ENCODE measurements at regions not wholly inside any gene's neighbourhood (a gene's known extent, or its start where the extent isn't known, plus 50 kb on each side); places are given as distances from the start of the nearest gene placed in this dataset.

- Mint-ChIP-seq H3K4me3 (no peak overlapping the region), H3K4me1 (peaks cover 5% of the 10 kb centered on the region), H3K27ac (no peak overlapping the region), H3K27me3 (ENCODE audit: low read depth) (no peaks in the 10 kb centered on the region), H3K36me3 (no peaks in the 10 kb centered on the region), H3K9me3 (peaks cover 4% of the 10 kb centered on the region)
- no peak for DNase-seq (ENCODE audit: low spot score in 2 of 2, unreplicated experiment in 2 of 2)
- TF ChIP-seq CTCF (IDR thresholded peaks at IDR 0.05; ENCODE audit: unreplicated experiment), result no peak
Observed at GRCh38 chr12:25419595-25419994, 133.5 kb downstream of the LMNTD1 start.

GRCh38 chr12:25417071-25417470 is 136.0 kb downstream of the LMNTD1 start:
- no peak for TF ChIP-seq CTCF (IDR thresholded peaks at IDR 0.05; ENCODE audit: unreplicated experiment)
- Mint-ChIP-seq H3K9me3 (peaks cover 4% of the 10 kb centered on the region), H3K27ac (no peak overlapping the region), H3K4me3 (no peak overlapping the region), H3K27me3 (ENCODE audit: low read depth) (no peaks in the 10 kb centered on the region), H3K4me1 (peaks cover 5% of the 10 kb centered on the region), H3K36me3 (no peaks in the 10 kb centered on the region)
- no peak for DNase-seq (ENCODE audit: low spot score in 2 of 2, unreplicated experiment in 2 of 2)

DNA sequence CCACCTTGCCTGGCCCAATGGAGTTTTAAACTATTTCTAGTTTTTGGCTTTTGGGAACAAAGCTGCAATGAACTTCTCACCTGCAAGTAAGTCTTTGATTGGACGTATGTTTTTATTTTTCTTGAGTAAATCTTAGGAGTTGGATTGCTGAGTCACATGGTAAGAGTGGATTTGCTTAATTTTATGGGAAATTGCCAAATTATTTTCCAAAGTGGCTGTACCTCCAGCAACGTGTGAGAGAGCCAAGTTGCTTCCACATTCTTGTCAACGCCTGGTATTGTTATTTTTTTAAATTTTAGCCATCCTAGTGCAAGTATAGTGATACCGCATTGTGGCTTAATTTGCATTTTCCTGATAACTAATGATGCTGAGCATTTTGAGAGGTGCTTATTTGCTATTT is 136.6 kb downstream of the LMNTD1 start:
- no peak overlapping the region for H3K4me3 Mint-ChIP-seq
- no peak for DNase-seq (ENCODE audit: low spot score in 2 of 2, unreplicated experiment in 2 of 2)

GRCh38 chr12:25415004-25415403 is 138.1 kb downstream of the LMNTD1 start:
- no peaks in the 10 kb centered on the region for H3K36me3 Mint-ChIP-seq
- no peak for DNase-seq (ENCODE audit: low spot score in 2 of 2, unreplicated experiment in 2 of 2)
- no peaks in the 10 kb centered on the region for H3K27me3 Mint-ChIP-seq (ENCODE audit: low read depth)
- peaks cover 5% of the 10 kb centered on the region for H3K4me1 Mint-ChIP-seq
- TF ChIP-seq CTCF (IDR thresholded peaks at IDR 0.05; ENCODE audit: unreplicated experiment), result no peak
- H3K4me3 Mint-ChIP-seq, result no peak overlapping the region
- H3K9me3 Mint-ChIP-seq, result peaks cover 6% of the 10 kb centered on the region
- no peak overlapping the region for H3K27ac Mint-ChIP-seq

More for the DNA sequence above, 136.6 kb downstream of the LMNTD1 start:
- H3K27me3 Mint-ChIP-seq (ENCODE audit: low read depth), result no peaks in the 10 kb centered on the region
- H3K4me1 Mint-ChIP-seq, result peaks cover 5% of the 10 kb centered on the region
- no peak overlapping the region for H3K27ac Mint-ChIP-seq
- H3K9me3 Mint-ChIP-seq, result peaks cover 4% of the 10 kb centered on the region
- H3K36me3 Mint-ChIP-seq, result no peaks in the 10 kb centered on the region
- no peak for TF ChIP-seq CTCF (IDR thresholded peaks at IDR 0.05; ENCODE audit: unreplicated experiment)

- Mint-ChIP-seq H3K27ac (no peak overlapping the region), H3K4me3 (no peak overlapping the region), H3K36me3 (no peaks in the 10 kb centered on the region), H3K9me3 (peaks cover 9% of the 10 kb centered on the region), H3K27me3 (ENCODE audit: low read depth) (no peaks in the 10 kb centered on the region), H3K4me1 (peaks cover 5% of the 10 kb centered on the region)
- TF ChIP-seq CTCF (IDR thresholded peaks at IDR 0.05; ENCODE audit: unreplicated experiment), result no peak
- DNase-seq (ENCODE audit: low spot score in 2 of 2, unreplicated experiment in 2 of 2), result no peak
Observed at GRCh38 chr12:25412735-25413134, 140.3 kb downstream of the LMNTD1 start.

DNA sequence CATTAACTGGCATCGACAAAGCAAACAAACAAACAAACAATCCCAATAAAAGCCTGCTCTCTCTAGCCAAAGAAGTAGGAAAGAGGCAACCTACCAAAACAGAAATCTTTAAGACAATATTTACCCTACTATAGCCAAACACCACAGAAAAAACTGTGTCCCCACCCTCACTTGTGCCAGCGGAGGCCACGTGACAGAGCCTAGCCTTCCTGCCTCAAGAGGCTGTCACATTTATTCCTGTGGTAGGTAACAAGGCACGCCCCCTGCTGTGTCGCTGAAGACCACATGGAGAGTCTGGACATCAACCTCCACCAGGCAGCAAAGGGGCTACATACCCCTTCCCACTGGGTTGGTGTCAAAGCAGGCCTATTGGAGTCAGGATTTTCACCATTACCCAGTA is 148.1 kb downstream of the LMNTD1 start:
- Mint-ChIP-seq H3K27me3 (ENCODE audit: low read depth) (no peaks in the 10 kb centered on the region), H3K9me3 (peaks cover 23% of the 10 kb centered on the region), H3K4me1 (no peaks in the 10 kb centered on the region), H3K4me3 (no peak overlapping the region), H3K27ac (no peak overlapping the region), H3K36me3 (peaks cover 2% of the 10 kb centered on the region)
- no peak for DNase-seq (ENCODE audit: low spot score in 2 of 2, unreplicated experiment in 2 of 2)
- TF ChIP-seq CTCF (IDR thresholded peaks at IDR 0.05; ENCODE audit: unreplicated experiment), result no peak
